ENCODE measurements at regions not wholly inside any gene's neighbourhood (a gene's known extent, or its start where the extent isn't known, plus 50 kb on each side); places are given as distances from the start of the nearest gene placed in this dataset.

GRCh38 chr2:145992572-145992971 is 1472.7 kb upstream of the ZEB2 start:
- Mint-ChIP-seq H3K27me3 (no peaks in the 10 kb centered on the region), H3K27ac (no peak overlapping the region), H3K9me3 (peaks cover 24% of the 10 kb centered on the region), H3K4me3 (no peak overlapping the region), H3K36me3 (no peaks in the 10 kb centered on the region), H3K4me1 (ENCODE audit: low read depth) (no peaks in the 10 kb centered on the region)
- CTCF ChIA-PET = interaction anchor here (0.8 kb wide), 1 partner anchor 695 kb away, joined by 3 read pairs; no protein-coding TSS in a partner anchor
- POLR2A ChIA-PET = no interaction called here
- intact Hi-C loops (cut with micrococcal nuclease) = no loop called here
- DNase-seq = no peak

GRCh38 chr2:145987793-145988192 is 1467.9 kb upstream of the ZEB2 start:
- Mint-ChIP-seq H3K9me3 (peaks cover 6% of the 10 kb centered on the region), H3K4me1 (ENCODE audit: low read depth) (no peaks in the 10 kb centered on the region), H3K36me3 (no peaks in the 10 kb centered on the region), H3K27ac (no peak overlapping the region), H3K4me3 (no peak overlapping the region), H3K27me3 (no peaks in the 10 kb centered on the region)
- CTCF ChIA-PET = no interaction called here
- POLR2A ChIA-PET = no interaction called here
- intact Hi-C loops (cut with micrococcal nuclease) = no loop called here
- DNase-seq = no peak

GRCh38 chr2:145985517-145985916 is 1465.6 kb upstream of the ZEB2 start:
- no peak overlapping the region for H3K4me3 Mint-ChIP-seq
- ChIA-PET CTCF (no interaction called here), POLR2A (no interaction called here)
- H3K27me3 Mint-ChIP-seq = no peaks in the 10 kb centered on the region
- no peak for DNase-seq
- intact Hi-C loops (cut with micrococcal nuclease) = no loop called here
- peaks cover 2% of the 10 kb centered on the region for H3K9me3 Mint-ChIP-seq
- no peak overlapping the region for H3K27ac Mint-ChIP-seq
- no peaks in the 10 kb centered on the region for H3K4me1 Mint-ChIP-seq (ENCODE audit: low read depth)
- no peaks in the 10 kb centered on the region for H3K36me3 Mint-ChIP-seq

GRCh38 chr2:145984580-145984979 is 1464.7 kb upstream of the ZEB2 start:
- ChIA-PET POLR2A (no interaction called here), CTCF (no interaction called here)
- H3K4me3 Mint-ChIP-seq = no peak overlapping the region

GRCh38 chr2:145980318-145980717 is 1460.4 kb upstream of the ZEB2 start:
- Mint-ChIP-seq H3K4me3 (no peak overlapping the region), H3K36me3 (no peaks in the 10 kb centered on the region), H3K27me3 (no peaks in the 10 kb centered on the region), H3K4me1 (ENCODE audit: low read depth) (no peaks in the 10 kb centered on the region), H3K27ac (no peak overlapping the region), H3K9me3 (peaks cover 2% of the 10 kb centered on the region)
- intact Hi-C loops (cut with micrococcal nuclease) = no loop called here
- CTCF ChIA-PET = no interaction called here
- POLR2A ChIA-PET = no interaction called here
- DNase-seq = no peak

More at GRCh38 chr2:145984580-145984979, 1464.7 kb upstream of the ZEB2 start:
- no peak for DNase-seq
- Mint-ChIP-seq H3K4me1 (ENCODE audit: low read depth) (no peaks in the 10 kb centered on the region), H3K27ac (no peak overlapping the region), H3K9me3 (peaks cover 2% of the 10 kb centered on the region), H3K36me3 (no peaks in the 10 kb centered on the region), H3K27me3 (no peaks in the 10 kb centered on the region)
- intact Hi-C loops (cut with micrococcal nuclease) = no loop called here

- no peaks in the 10 kb centered on the region for H3K4me1 Mint-ChIP-seq (ENCODE audit: low read depth)
- no peaks in the 10 kb centered on the region for H3K36me3 Mint-ChIP-seq
- H3K9me3 Mint-ChIP-seq = no peaks in the 10 kb centered on the region
- CTCF ChIA-PET = no interaction called here
- DNase-seq = no peak
- H3K27me3 Mint-ChIP-seq = no peaks in the 10 kb centered on the region
- no peak overlapping the region for H3K4me3 Mint-ChIP-seq
- POLR2A ChIA-PET = no interaction called here
- no peak overlapping the region for H3K27ac Mint-ChIP-seq
- intact Hi-C loops (cut with micrococcal nuclease) = no loop called here
These were observed 1455.5 kb upstream of the ZEB2 start for GRCh38 chr2:145975406-145975805.

- no peak overlapping the region for H3K27ac Mint-ChIP-seq
- no peak overlapping the region for H3K4me3 Mint-ChIP-seq
- H3K9me3 Mint-ChIP-seq = peaks cover 29% of the 10 kb centered on the region
- ChIA-PET CTCF (no interaction called here), POLR2A (no interaction called here)
- H3K4me1 Mint-ChIP-seq (ENCODE audit: low read depth) = no peaks in the 10 kb centered on the region
- no peaks in the 10 kb centered on the region for H3K27me3 Mint-ChIP-seq
- H3K36me3 Mint-ChIP-seq = no peaks in the 10 kb centered on the region
- DNase-seq = no peak
- intact Hi-C loops (cut with micrococcal nuclease) = no loop called here
These were observed 1441.9 kb upstream of the ZEB2 start for GRCh38 chr2:145961846-145962245.

- no peak for DNase-seq
- no peak overlapping the region for H3K4me3 Mint-ChIP-seq
- POLR2A ChIA-PET = no interaction called here
- H3K27me3 Mint-ChIP-seq = no peaks in the 10 kb centered on the region
- intact Hi-C loops (cut with micrococcal nuclease) = no loop called here
- CTCF ChIA-PET = no interaction called here
- no peak overlapping the region for H3K27ac Mint-ChIP-seq
- H3K36me3 Mint-ChIP-seq = no peaks in the 10 kb centered on the region
- H3K9me3 Mint-ChIP-seq = peaks cover 34% of the 10 kb centered on the region
- H3K4me1 Mint-ChIP-seq (ENCODE audit: low read depth) = no peaks in the 10 kb centered on the region
These were observed 1440.7 kb upstream of the ZEB2 start for GRCh38 chr2:145960479-145961163.

GRCh38 chr2:145958611-145959010 is 1438.7 kb upstream of the ZEB2 start:
- peaks cover 45% of the 10 kb centered on the region for H3K9me3 Mint-ChIP-seq
- intact Hi-C loops (cut with micrococcal nuclease) = no loop called here
- CTCF ChIA-PET = no interaction called here
- DNase-seq = no peak
- H3K27ac Mint-ChIP-seq = no peak overlapping the region
- no peaks in the 10 kb centered on the region for H3K27me3 Mint-ChIP-seq
- POLR2A ChIA-PET = no interaction called here
- H3K4me3 Mint-ChIP-seq = no peak overlapping the region
- no peaks in the 10 kb centered on the region for H3K4me1 Mint-ChIP-seq (ENCODE audit: low read depth)
- H3K36me3 Mint-ChIP-seq = no peaks in the 10 kb centered on the region

- Mint-ChIP-seq H3K27me3 (no peaks in the 10 kb centered on the region), H3K4me1 (ENCODE audit: low read depth) (no peaks in the 10 kb centered on the region), H3K4me3 (no peak overlapping the region), H3K36me3 (no peaks in the 10 kb centered on the region), H3K9me3 (peaks cover 50% of the 10 kb centered on the region), H3K27ac (no peak overlapping the region)
- intact Hi-C loops (cut with micrococcal nuclease) = no loop called here
- ChIA-PET CTCF (no interaction called here), POLR2A (no interaction called here)
- DNase-seq = no peak
These were observed 1438.0 kb upstream of the ZEB2 start for GRCh38 chr2:145957929-145958328.

- CTCF ChIA-PET = no interaction called here
- intact Hi-C loops (cut with micrococcal nuclease) = no loop called here
- no peak for DNase-seq
- Mint-ChIP-seq H3K27ac (no peak overlapping the region), H3K27me3 (no peaks in the 10 kb centered on the region), H3K4me1 (ENCODE audit: low read depth) (no peaks in the 10 kb centered on the region), H3K4me3 (no peak overlapping the region), H3K36me3 (no peaks in the 10 kb centered on the region), H3K9me3 (peaks cover 13% of the 10 kb centered on the region)
- POLR2A ChIA-PET = no interaction called here
These were observed 1420.0 kb upstream of the ZEB2 start for GRCh38 chr2:145939949-145940348.

GRCh38 chr2:145935016-145935415 is 1415.1 kb upstream of the ZEB2 start:
- Mint-ChIP-seq H3K9me3 (peaks cover 2% of the 10 kb centered on the region), H3K27me3 (no peaks in the 10 kb centered on the region), H3K27ac (no peak overlapping the region), H3K36me3 (no peaks in the 10 kb centered on the region), H3K4me1 (ENCODE audit: low read depth) (no peaks in the 10 kb centered on the region), H3K4me3 (no peak overlapping the region)
- CTCF ChIA-PET = no interaction called here
- DNase-seq = no peak
- POLR2A ChIA-PET = no interaction called here
- intact Hi-C loops (cut with micrococcal nuclease) = no loop called here

GRCh38 chr2:145931781-145932395 is 1412.0 kb upstream of the ZEB2 start:
- H3K9me3 Mint-ChIP-seq = peaks cover 2% of the 10 kb centered on the region
- no peak overlapping the region for H3K27ac Mint-ChIP-seq
- H3K36me3 Mint-ChIP-seq = no peaks in the 10 kb centered on the region
- DNase-seq = no peak
- no peaks in the 10 kb centered on the region for H3K27me3 Mint-ChIP-seq
- POLR2A ChIA-PET = no interaction called here
- H3K4me3 Mint-ChIP-seq = no peak overlapping the region
- intact Hi-C loops (cut with micrococcal nuclease) = no loop called here
- CTCF ChIA-PET = interaction anchor here (0.5 kb wide), 1 partner anchor 106 kb away, joined by 3 read pairs; no protein-coding TSS in a partner anchor
- no peaks in the 10 kb centered on the region for H3K4me1 Mint-ChIP-seq (ENCODE audit: low read depth)
